Panc1 (cell line): ENCODE measurements at regions not wholly inside any gene's neighbourhood (a gene's known extent, or its start where the extent isn't known, plus 50 kb on each side); places are given as distances from the start of the nearest gene placed in this dataset.

Experiments
- ATAC-seq: fragments of 200-7000 bp; cut with Tn5 transposase; 2 replicates; pipeline ENCODE4 v1.9.1; 2020; ENCODE audit warnings: mild to moderate bottlenecking, moderate library complexity
- BruUV-seq: library from RNA; stranded (reverse); fragments of 400-500 nt; replicated peaks from 2 replicates; lab custom pipeline; 2021; lab: Mats Ljungman, UMichigan
- CTCF ChIA-PET: fragments of 300-600 bp; sonication (Branson Sonifier 250); formaldehyde crosslinking; loops from one replicate; lab custom pipeline; 2022; ENCODE audit warnings: antibody characterized with exemption; lab: Charles Lee
- POLR2A ChIA-PET: fragments of 300-600 bp; sonication (Branson Sonifier 250); formaldehyde crosslinking; loops from one replicate; lab custom pipeline; 2022; ENCODE audit warnings: antibody characterized with exemption; lab: Charles Lee
- DNase-seq: peaks from one replicate; pipeline ENCODE4 v3.0.0-alpha.2; 2010; ENCODE audit warnings: low read depth, low spot score
- H3K27ac ChIP-seq: 2 replicates; pipeline ENCODE4 v1.5.1; 2011; ENCODE audit warnings: mild to moderate bottlenecking, low read length, inconsistent platforms
- H3K27me3 ChIP-seq: fragments of 200-500 bp; sonication (Bioruptor generic); 2 replicates; pipeline ENCODE4 v1.6.0; 2014; ENCODE audit warnings: low read length, inconsistent platforms; ENCODE audit not compliant: control insufficient read depth, insufficient read depth
- H3K36me3 ChIP-seq: fragments of 200-500 bp; sonication (Bioruptor generic); 2 replicates; pipeline ENCODE4 v1.5.1; 2014; ENCODE audit warnings: inconsistent platforms, mild to moderate bottlenecking, low read length, moderate library complexity; ENCODE audit not compliant: control insufficient read depth, insufficient read depth
- H3K4me1 ChIP-seq: 2 replicates; pipeline ENCODE4 v1.5.1; 2011; ENCODE audit warnings: inconsistent platforms, mild to moderate bottlenecking, low read length, moderate library complexity; ENCODE audit not compliant: control insufficient read depth, insufficient read depth
- H3K4me3 ChIP-seq, 2 experiments: 2 replicates each; pipeline ENCODE4 v1.5.1; 2011 to 2012; ENCODE audit warnings: low read depth in 2 of 2, low read length in 2 of 2, mild to moderate bottlenecking in 2 of 2, inconsistent platforms in 1 of 2, moderate library complexity in 1 of 2
- H3K9me3 ChIP-seq: fragments of 200-500 bp; sonication (Bioruptor generic); 2 replicates; pipeline ENCODE4 v1.5.1; 2014; ENCODE audit warnings: low read depth, mild to moderate bottlenecking, inconsistent platforms, low read length, moderate library complexity; ENCODE audit not compliant: control insufficient read depth, insufficient read depth
- CTCF ChIP-seq: fragments of 450-650 bp; IDR thresholded peaks from 2 replicates; pipeline ENCODE4 v1.5.1; 2017; ENCODE audit warnings: mild to moderate bottlenecking
- POLR2AphosphoS5 ChIP-seq: IDR thresholded peaks from 2 replicates; pipeline ENCODE4 v1.6.1; 2012; ENCODE audit warnings: mild to moderate bottlenecking, low read depth, low read length, moderate library complexity
- REST ChIP-seq, 2 experiments: IDR thresholded peaks; 2 replicates each; pipeline ENCODE4 v1.6.1; 2011 to 2012; ENCODE audit warnings: low read depth in 2 of 2, control low read depth in 1 of 2, low read length in 1 of 2, mild to moderate bottlenecking in 1 of 2, moderate library complexity in 1 of 2; ENCODE audit not compliant: insufficient read depth in 1 of 2
- SIN3A ChIP-seq: IDR thresholded peaks from 2 replicates; pipeline ENCODE4 v1.6.1; 2012; ENCODE audit warnings: low read depth, mild to moderate bottlenecking, low read length, moderate library complexity, borderline replicate concordance; ENCODE audit not compliant: insufficient read depth
- TCF7L2 ChIP-seq: IDR thresholded peaks from 2 replicates; pipeline ENCODE4 v1.6.1; 2011; ENCODE audit warnings: mild to moderate bottlenecking, low read depth, low read length, inconsistent platforms
- in situ Hi-C: cut with HindIII; loops from 2 replicates; pipeline ENCODE4 v1.10.0; 2016; ENCODE audit warnings: low sequenced_read_pairs, low pct_unique_long_range_greater_than_20kb
- intact Hi-C: fragments of 100-400 bp; cut with micrococcal nuclease; formaldehyde crosslinking; loops from one replicate; pipeline ENCODE4 v1.10.0; 2022; ENCODE audit not compliant: unreplicated experiment

- BruUV-seq = no TSS peak
- intact Hi-C loops (no loop called here), in situ Hi-C loops (no loop called here)
- POLR2A ChIA-PET = no interaction called here
- no peak for DNase-seq
- no peak overlapping the region for H3K4me3 ChIP-seq
- H3K9me3 ChIP-seq = no peaks in the 10 kb centered on the region
- no peak overlapping the region for H3K27ac ChIP-seq
- no peak for TF ChIP-seq TCF7L2
- TF ChIP-seq POLR2AphosphoS5 = no peak
- no peak for TF ChIP-seq CTCF
- no peak for TF ChIP-seq REST (IDR thresholded peaks at IDR 0.05; ENCODE audit: insufficient read depth in 1 of 2, low read depth in 2 of 2, low read length in 1 of 2)
- TF ChIP-seq SIN3A = no peak
- H3K27me3 ChIP-seq = no peaks in the 10 kb centered on the region
- CTCF ChIA-PET = no interaction called here
- H3K4me1 ChIP-seq = no peaks in the 10 kb centered on the region
- no peaks in the 10 kb centered on the region for H3K36me3 ChIP-seq
- no peak for ATAC-seq
These were observed 222.4 kb downstream of the OPA1 start for GRCh38 chr3:193815246-193816027.

- no TSS peak for BruUV-seq
- ATAC-seq (no peak), DNase-seq (no peak)
- Histone ChIP-seq H3K9me3 (no peaks in the 10 kb centered on the region), H3K36me3 (no peaks in the 10 kb centered on the region), H3K4me1 (no peaks in the 10 kb centered on the region), H3K4me3 (no peak overlapping the region), H3K27ac (no peak overlapping the region), H3K27me3 (no peaks in the 10 kb centered on the region)
- intact Hi-C loops (no loop called here), in situ Hi-C loops (no loop called here)
- CTCF ChIA-PET = no interaction called here
- POLR2A ChIA-PET = no interaction called here
- TF ChIP-seq REST (IDR thresholded peaks at IDR 0.05; ENCODE audit: insufficient read depth in 1 of 2, low read depth in 2 of 2, low read length in 1 of 2) = no peak
- TF ChIP-seq TCF7L2 = no peak
- TF ChIP-seq CTCF = no peak
- TF ChIP-seq SIN3A = no peak
- TF ChIP-seq POLR2AphosphoS5 = no peak
These were observed 223.0 kb downstream of the OPA1 start for GRCh38 chr3:193816028-193816395.
